ENCODE measurements at regions not wholly inside any gene's neighbourhood (a gene's known extent, or its start where the extent isn't known, plus 50 kb on each side); places are given as distances from the start of the nearest gene placed in this dataset.

GRCh38 chr3:34141841-34142337 is 343.5 kb downstream of the PDCD6IP start:
- TF ChIP-seq, protein P1, sequence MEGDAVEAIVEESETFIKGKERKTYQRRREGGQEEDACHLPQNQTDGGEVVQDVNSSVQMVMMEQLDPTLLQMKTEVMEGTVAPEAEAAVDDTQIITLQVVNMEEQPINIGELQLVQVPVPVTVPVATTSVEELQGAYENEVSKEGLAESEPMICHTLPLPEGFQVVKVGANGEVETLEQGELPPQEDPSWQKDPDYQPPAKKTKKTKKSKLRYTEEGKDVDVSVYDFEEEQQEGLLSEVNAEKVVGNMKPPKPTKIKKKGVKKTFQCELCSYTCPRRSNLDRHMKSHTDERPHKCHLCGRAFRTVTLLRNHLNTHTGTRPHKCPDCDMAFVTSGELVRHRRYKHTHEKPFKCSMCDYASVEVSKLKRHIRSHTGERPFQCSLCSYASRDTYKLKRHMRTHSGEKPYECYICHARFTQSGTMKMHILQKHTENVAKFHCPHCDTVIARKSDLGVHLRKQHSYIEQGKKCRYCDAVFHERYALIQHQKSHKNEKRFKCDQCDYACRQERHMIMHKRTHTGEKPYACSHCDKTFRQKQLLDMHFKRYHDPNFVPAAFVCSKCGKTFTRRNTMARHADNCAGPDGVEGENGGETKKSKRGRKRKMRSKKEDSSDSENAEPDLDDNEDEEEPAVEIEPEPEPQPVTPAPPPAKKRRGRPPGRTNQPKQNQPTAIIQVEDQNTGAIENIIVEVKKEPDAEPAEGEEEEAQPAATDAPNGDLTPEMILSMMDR (IDR thresholded peaks at IDR 0.05): no peak
- TF ChIP-seq RELA (CRISPR knock-in tag; IDR thresholded peaks at IDR 0.05; ENCODE audit: borderline replicate concordance): no peak
- TF ChIP-seq ATF3 (CRISPR knock-in tag; conservative IDR thresholded peaks at IDR 0.05): no peak
- TF ChIP-seq MYBL2 (CRISPR knock-in tag; IDR thresholded peaks at IDR 0.05): no peak
- no peak for TF ChIP-seq NFE2L1 (CRISPR knock-in tag; IDR thresholded peaks at IDR 0.05)
- TF ChIP-seq, protein P2, sequence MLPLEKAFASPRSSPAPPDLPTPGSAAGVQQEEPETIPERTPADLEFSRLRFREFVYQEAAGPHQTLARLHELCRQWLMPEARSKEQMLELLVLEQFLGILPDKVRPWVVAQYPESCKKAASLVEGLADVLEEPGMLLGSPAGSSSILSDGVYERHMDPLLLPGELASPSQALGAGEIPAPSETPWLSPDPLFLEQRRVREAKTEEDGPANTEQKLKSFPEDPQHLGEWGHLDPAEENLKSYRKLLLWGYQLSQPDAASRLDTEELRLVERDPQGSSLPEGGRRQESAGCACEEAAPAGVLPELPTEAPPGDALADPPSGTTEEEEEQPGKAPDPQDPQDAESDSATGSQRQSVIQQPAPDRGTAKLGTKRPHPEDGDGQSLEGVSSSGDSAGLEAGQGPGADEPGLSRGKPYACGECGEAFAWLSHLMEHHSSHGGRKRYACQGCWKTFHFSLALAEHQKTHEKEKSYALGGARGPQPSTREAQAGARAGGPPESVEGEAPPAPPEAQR (CRISPR knock-in tag; IDR thresholded peaks at IDR 0.05): no peak
- no peak for TF ChIP-seq PRDM15 (CRISPR knock-in tag; IDR thresholded peaks at IDR 0.05)
- TF ChIP-seq E2F5 (CRISPR knock-in tag; IDR thresholded peaks at IDR 0.05): no peak
- TF ChIP-seq NR2C2 (CRISPR knock-in tag; IDR thresholded peaks at IDR 0.05): no peak

All from WTC11 (cell line).